GM19238 (cell line): ENCODE measurements at regions not wholly inside any gene's neighbourhood (a gene's known extent, or its start where the extent isn't known, plus 50 kb on each side); places are given as distances from the start of the nearest gene placed in this dataset.
"Not testable (repeated sequence)": the region's sequence is repeated elsewhere in the genome, so short reads cannot be mapped to it uniquely, and the experiment has no call there.

ENCODE experiments used
- DNase-seq: peaks from one replicate; pipeline ENCODE4 v3.0.0; 2011; ENCODE audit warnings: low spot score; ENCODE audit not compliant: insufficient read length

DNA sequence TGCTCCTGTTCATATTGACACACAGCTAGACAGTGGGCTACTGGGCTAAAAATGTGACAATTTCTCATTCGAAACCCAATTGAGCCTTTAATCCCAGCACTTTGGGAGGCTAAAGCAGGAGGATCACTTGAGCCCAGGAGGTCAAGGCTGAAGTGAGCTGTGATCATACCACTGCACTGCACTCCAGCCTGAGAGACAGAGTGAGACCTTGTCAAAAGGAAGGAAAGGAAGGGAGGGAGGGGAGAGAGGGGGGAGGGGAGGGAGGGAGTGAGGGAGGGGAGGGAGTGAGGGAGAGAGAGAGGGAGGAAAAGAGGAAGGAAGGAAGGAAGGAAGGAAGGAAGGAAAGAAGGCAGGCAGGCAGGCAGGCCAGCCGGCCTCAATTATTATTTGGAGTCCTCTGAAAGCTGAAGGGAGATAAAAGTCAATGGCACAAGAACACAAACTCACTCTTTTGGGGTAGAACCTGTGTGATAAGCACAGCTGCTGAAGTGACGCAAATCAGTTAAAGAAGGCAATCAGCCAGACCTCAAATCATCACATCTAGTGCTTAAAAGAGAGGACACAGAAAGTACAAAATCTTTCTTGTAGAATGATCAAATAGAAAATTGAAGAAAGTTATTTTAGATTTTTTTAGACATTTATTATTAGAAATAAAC is 98.1 kb downstream of the CCDC71L start:
- DNase-seq, result no peak

DNA sequence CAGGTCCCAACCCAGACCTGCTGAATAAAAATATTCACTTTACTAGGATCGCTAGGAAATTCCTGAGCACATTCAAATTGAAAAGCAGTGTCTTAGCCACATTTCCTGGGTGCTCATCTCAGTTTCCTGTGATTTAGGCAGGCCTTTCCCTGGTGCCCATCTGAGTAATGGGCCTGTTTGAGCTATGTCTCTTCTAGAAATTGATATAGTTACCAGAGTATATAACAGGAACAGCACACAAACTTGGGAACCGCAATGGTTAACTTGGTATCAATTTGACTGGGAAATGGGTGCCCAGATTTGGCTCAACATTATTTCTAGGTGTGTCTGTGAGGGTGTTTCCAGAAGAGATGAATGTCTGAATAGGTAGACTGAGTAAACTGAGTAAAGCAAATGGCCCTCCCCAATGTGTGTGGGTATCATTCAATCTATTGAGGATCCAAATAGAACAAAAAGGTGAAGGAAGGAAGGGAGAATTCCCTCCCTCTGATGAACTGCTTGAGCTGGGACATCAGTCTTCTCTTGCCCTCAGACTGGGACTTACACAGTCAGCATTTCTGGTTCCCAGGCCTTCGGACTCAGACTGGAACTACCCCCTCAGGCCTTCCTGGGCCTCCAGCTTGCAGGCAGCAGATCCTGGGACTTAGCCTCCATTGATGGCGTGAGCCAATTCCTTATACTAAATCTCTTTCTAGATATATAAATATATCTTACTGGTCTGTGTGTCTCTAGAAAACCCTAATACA is 99.1 kb downstream of the CCDC71L start:
- no peak for DNase-seq

DNA sequence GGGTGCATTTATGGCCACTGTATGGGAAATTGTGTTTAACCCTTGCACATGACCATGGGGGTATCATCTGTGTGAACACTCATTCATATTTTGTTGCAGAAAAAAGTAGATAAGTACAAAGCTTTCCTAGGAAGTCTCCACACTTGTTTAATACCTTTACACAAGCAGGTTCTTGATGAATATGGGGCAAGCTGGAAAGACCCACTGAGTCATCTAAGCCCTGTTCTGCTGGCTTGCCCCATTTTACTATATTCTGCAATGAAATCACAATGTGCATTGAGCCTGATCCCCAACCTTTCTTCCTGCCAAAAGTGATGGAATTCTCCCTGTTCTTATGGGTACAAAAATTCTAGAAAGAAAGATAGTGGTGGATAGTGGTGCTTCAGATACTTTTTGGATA is 99.8 kb downstream of the CCDC71L start:
- DNase-seq, result no peak

DNA sequence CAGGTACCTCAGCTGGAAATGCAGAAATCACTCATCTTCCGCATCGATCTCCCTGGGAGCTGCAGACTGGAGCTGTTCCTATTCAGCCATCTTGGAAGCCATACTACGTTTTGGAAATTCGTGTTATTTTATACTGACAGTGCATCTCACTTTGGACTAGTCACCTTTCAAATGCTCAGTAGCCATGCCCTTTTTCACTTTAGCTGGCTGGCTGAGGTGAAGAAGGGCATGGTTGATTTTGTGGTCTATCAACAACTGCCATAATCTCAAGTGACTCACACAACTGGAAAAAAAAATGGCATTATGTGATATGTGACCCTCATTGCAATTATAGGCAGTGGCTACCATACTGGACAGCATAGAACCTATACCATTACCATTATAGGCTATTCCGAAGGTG is 100.5 kb downstream of the CCDC71L start:
- no peak for DNase-seq

GRCh38 chr7:106556244-106556643 is 104.7 kb downstream of the CCDC71L start:
- DNase-seq, result not testable (repeated sequence)

DNA sequence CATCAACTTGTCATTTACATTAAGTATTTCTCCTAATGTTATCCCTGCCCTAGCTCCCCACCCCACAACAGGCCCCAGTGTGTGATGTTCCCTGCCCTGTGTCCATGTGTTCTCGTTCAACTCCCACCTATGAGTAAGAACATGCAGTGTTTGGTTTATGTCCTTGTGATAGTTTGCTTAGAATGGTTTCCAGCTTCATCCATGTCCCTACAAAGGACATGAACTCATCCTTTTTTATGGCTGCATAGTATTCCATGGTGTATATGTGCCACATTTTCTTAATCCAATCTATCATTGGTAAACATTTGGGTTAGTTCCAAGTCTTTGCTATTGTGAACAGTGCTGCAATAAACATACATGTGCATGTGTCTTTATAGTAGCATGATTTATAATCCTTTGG is 106.3 kb downstream of the CCDC71L start:
- not testable (repeated sequence) for DNase-seq

- no peak for DNase-seq
Measured at GRCh38 chr7:106553446-106553836, 107.5 kb downstream of the CCDC71L start.

GRCh38 chr7:106552645-106553445 is 108.1 kb downstream of the CCDC71L start:
- DNase-seq, result peak; percentile 40

GRCh38 chr7:106551936-106552335 is 109.0 kb downstream of the CCDC71L start:
- DNase-seq, result no peak

- no peak for DNase-seq
Measured at GRCh38 chr7:106548491-106548890, 112.5 kb downstream of the CCDC71L start.

- DNase-seq, result no peak
Measured at GRCh38 chr7:106545275-106545674, 115.7 kb downstream of the CCDC71L start.

DNA sequence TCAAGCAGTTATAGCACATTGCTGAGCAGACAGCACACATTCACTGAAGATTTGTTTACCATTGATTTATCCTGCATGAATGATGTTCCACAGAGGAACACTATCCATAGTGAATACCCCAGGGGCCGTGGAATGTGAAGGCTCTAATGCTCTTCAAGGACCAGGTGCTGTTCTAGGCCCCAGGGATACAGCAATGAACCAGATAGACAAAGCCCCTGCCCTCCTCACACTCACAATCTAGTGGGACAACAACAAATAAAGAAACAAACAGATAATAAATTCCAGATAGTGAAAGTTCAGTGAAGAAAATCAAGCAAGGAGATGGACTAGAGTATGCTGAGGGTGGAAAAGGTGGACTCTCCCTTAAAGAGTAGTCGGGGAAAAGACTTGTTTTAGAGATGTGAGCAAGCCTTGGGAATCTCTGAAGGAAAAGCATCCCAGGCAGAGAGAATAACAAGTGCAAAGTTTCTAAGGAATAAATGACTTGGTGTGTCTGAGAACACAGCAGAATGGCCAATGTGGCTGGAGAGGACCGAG is 117.7 kb downstream of the CCDC71L start:
- no peak for DNase-seq

- DNase-seq, result peak; percentile 21
Measured at GRCh38 chr7:106542550-106543220, 118.3 kb downstream of the CCDC71L start.

DNA sequence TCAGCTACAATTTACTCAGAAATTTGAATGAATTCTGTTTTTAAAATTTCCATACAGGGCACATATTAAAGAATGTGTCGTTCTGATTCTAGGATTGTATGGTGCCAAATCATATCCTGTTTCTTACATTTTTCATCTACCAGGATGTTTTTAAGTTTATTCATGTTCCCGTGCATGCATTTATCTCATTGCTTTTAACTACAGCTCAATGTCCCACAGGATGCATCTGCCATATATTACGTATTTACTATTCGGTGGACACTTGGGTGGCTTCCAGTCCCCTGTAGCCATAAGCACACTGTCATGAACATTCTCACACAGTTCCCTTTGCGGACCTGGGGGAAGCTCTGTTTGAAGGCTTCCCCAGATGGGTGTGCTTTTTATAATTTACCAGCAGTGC is 122.3 kb downstream of the CCDC71L start:
- DNase-seq, result no peak

GRCh38 chr7:106537119-106537518 is 123.8 kb downstream of the CCDC71L start:
- DNase-seq, result no peak

- no peak for DNase-seq
Measured at GRCh38 chr7:106536079-106536478, 124.9 kb downstream of the CCDC71L start.

DNA sequence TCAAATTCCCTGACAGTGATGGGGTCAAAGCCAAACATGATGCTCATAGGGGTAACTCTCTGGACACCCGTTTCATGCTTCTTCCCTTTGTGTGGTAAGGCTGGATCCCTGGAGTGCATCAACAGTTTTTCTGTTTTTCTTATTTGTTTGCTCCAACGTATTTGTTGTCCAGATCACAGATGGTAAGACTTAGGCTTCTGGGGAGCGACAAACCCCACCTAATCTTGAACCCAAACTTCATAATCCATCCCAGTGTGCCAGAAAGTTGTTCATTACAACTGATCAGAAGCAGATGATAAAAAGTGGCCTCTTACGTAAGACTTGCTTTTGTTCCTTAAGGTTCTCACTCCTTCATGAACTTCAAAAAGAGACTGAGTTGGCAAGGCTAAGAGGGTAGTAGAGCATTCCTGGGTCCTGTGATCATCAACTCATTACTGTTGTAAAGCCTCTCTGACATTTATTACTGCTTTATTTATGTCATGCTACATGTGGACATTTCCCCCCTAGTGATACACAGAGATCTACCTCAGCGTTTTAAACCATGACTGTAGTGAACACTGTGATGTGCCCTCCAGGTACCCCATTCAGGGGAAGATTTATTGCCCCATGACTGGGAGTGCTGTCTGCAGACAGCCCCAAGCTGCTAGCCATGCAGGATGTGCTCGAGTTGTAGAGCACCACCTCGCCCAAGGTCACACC is 125.6 kb downstream of the CCDC71L start:
- DNase-seq, result no peak

DNA sequence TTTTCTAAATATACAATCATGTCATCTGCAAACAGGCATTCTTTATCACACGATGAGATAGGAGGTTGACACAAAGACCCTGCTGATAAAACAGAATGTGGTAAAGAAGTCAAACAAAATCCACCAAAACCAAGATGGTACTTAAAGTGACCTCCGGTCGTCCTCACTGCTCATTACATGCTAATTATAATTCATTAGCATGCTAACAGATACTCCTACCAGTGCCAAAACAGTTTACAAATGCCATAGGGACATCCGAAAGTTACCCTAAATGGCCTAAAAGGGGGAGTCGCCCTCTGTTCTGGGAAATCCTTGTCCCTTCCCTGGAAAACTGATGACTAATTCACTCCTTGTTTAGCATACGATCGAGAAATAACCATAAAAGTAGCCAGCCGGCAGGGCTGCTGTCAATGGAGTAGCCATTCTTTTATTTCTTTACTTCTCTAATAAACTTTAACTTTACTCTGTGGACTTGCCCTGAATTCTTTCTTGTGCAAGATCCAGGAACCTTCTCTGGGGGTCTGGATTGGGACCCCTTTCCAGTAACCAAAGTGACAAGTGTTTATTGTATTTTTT is 126.6 kb downstream of the CCDC71L start:
- DNase-seq, result no peak

DNA sequence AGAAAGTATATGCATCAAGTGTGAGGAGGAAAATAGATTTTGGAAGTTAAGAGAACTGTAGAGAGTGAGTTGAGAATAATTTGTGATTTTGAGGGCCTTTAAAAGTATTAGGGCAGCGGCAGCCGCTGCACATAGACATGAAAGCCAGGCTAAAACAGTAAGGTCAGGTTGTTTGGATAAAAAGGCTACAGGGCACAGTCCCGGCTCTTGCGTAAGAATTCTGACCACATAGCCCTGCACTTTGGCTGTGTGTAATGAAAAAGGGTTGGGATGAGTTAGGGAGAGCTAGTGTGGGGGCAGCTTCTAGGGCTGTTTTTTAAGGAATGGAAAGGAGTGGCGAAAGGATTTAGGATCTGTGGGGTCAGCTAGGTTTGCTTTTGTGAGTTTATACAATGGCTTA is 130.8 kb downstream of the CCDC71L start:
- not testable (repeated sequence) for DNase-seq

GRCh38 chr7:106526617-106527016 is 134.3 kb downstream of the CCDC71L start:
- DNase-seq, result not testable (repeated sequence)
